Keratinocyte (primary cell): ENCODE measurements at regions not wholly inside any gene's neighbourhood (a gene's known extent, or its start where the extent isn't known, plus 50 kb on each side); places are given as distances from the start of the nearest gene placed in this dataset.

Experiments
- DNase-seq: peaks from one replicate; pipeline ENCODE4 v3.0.0-alpha.2; 2011; ENCODE audit warnings: low read depth, missing footprints, low spot score
- FAIRE-seq: peaks from 2 replicates; lab custom pipeline; 2011; peaks lifted over from hg19 to GRCh38; lab: Jason Lieb, UNC
- H2AFZ ChIP-seq: 2 replicates; pipeline ENCODE4 v1.6.0; 2012; ENCODE audit warnings: low read length, control low read depth, inconsistent platforms; ENCODE audit not compliant: control insufficient read depth
- H3K27ac ChIP-seq: 2 replicates; pipeline ENCODE4 v1.5.1; 2011; ENCODE audit warnings: low read length; ENCODE audit not compliant: control insufficient read depth, insufficient read depth
- H3K27me3 ChIP-seq: 3 replicates; pipeline ENCODE4 v1.6.0; 2011; ENCODE audit warnings: low read length; ENCODE audit not compliant: control insufficient read depth, insufficient read depth; ENCODE audit errors: extremely low read depth
- H3K36me3 ChIP-seq, 2 experiments: 2 replicates in 1 of 2; 3 replicates in 1 of 2; pipeline ENCODE4 v1.5.1; 2011; ENCODE audit warnings: low read length in 2 of 2, mild to moderate bottlenecking in 1 of 2; ENCODE audit not compliant: control insufficient read depth in 2 of 2, insufficient read depth in 2 of 2; ENCODE audit errors: extremely low read depth in 1 of 2
- H3K4me1 ChIP-seq: 3 replicates; pipeline ENCODE4 v1.5.1; 2011; ENCODE audit warnings: low read length; ENCODE audit not compliant: control insufficient read depth, insufficient read depth; ENCODE audit errors: extremely low read depth
- H3K4me2 ChIP-seq: 3 replicates; pipeline ENCODE4 v1.6.0; 2011; ENCODE audit warnings: low read depth, low read length; ENCODE audit not compliant: control insufficient read depth, insufficient read depth; ENCODE audit errors: extremely low read depth
- H3K4me3 ChIP-seq, 3 experiments: fragments of 200-600 bp in 1 of 3; sonication (generic) in 1 of 3; 2 replicates in 2 of 3; 3 replicates in 1 of 3; pipeline ENCODE4 v1.5.1; 2011 to 2016; ENCODE audit warnings: low read length in 3 of 3, mild to moderate bottlenecking in 3 of 3, control low read depth in 2 of 3, inconsistent platforms in 1 of 3, low read depth in 1 of 3, mixed read lengths in 1 of 3, mixed run types in 1 of 3, moderate library complexity in 1 of 3; ENCODE audit not compliant: control insufficient read depth in 2 of 3, insufficient read depth in 2 of 3; ENCODE audit errors: extremely low read depth in 1 of 3
- H3K79me2 ChIP-seq: 2 replicates; pipeline ENCODE4 v1.6.0; 2012; ENCODE audit warnings: low read length; ENCODE audit not compliant: control insufficient read depth, insufficient read depth
- H3K9ac ChIP-seq: 3 replicates; pipeline ENCODE4 v1.6.0; 2011; ENCODE audit warnings: low read length; ENCODE audit not compliant: control insufficient read depth, insufficient read depth; ENCODE audit errors: extremely low read depth
- H3K9me1 ChIP-seq: 3 replicates; pipeline ENCODE4 v1.6.0; 2011; ENCODE audit warnings: low read length; ENCODE audit not compliant: control insufficient read depth, insufficient read depth; ENCODE audit errors: extremely low read depth
- H3K9me3 ChIP-seq: 2 replicates; pipeline ENCODE4 v1.5.1; 2012; ENCODE audit warnings: low read depth, low read length; ENCODE audit not compliant: control insufficient read depth
- H4K20me1 ChIP-seq: 3 replicates; pipeline ENCODE4 v1.6.0; 2011; ENCODE audit warnings: low read length; ENCODE audit not compliant: control insufficient read depth, insufficient read depth; ENCODE audit errors: extremely low read depth
- CTCF ChIP-seq, 3 experiments: IDR thresholded peaks in 1 of 3; conservative IDR thresholded peaks in 1 of 3; optimal IDR thresholded peaks in 1 of 3; 2 replicates in 2 of 3; 3 replicates in 1 of 3; pipeline versions ENCODE3 to v1.5.1; 2011; ENCODE audit warnings: low read length in 3 of 3, mild to moderate bottlenecking in 3 of 3, moderate library complexity in 2 of 3, control low read depth in 1 of 3, inconsistent platforms in 1 of 3; ENCODE audit not compliant: insufficient read depth in 2 of 3; ENCODE audit errors: extremely low read depth in 1 of 3
- EZH2 ChIP-seq: IDR thresholded peaks from one replicate; pipeline ENCODE4 v1.6.1; 2012; ENCODE audit warnings: inconsistent platforms, mild to moderate bottlenecking, low read length, moderate library complexity
- dilution Hi-C: fragments of 300-500 bp; cut with MboI; formaldehyde crosslinking; loops from one replicate; pipeline ENCODE4 v1.7.0; 2020; ENCODE audit warnings: low sequenced_read_pairs; ENCODE audit not compliant: extremely low pct_ligation_motif_present

DNA sequence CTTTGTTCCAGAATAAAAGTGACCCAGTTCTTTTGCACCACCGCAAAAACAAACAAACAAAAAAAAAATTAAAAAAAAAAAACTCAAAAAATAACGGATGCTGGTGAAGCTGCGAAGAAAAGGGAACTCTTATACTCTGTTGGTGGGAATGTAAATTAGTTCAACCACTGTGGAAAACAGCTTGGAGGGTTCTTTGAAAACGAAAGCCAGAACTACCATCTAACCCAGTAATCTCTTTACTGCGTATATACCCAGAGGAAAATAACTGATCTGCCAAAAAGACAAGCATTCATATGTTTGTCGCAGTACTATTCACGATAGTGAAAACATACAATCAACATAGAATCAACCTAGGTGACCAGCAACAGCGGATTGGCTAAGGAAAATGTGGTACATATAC is 298.9 kb upstream of the CBLB start:
- H3K36me3 ChIP-seq: no peaks in the 10 kb centered on the region
- no peak overlapping the region for H3K4me3 ChIP-seq
- DNase-seq (no peak), FAIRE-seq (no peak)
- H3K4me2 ChIP-seq: no peak overlapping the region
- no peak overlapping the region for H3K27ac ChIP-seq
- no peaks in the 10 kb centered on the region for H4K20me1 ChIP-seq
- no peaks in the 10 kb centered on the region for H3K79me2 ChIP-seq
- no peaks in the 10 kb centered on the region for H3K9me1 ChIP-seq
- TF ChIP-seq EZH2 (no peak), CTCF (optimal IDR thresholded peaks at IDR 0.05 in 1 of 3, IDR thresholded peaks at IDR 0.05 in 1 of 3, conservative IDR thresholded peaks at IDR 0.05 in 1 of 3; ENCODE audit: extremely low read depth in 1 of 3, insufficient read depth in 2 of 3, low read length in 3 of 3) (no peak)
- no peak overlapping the region for H2AFZ ChIP-seq
- dilution Hi-C loops: no loop called here
- H3K27me3 ChIP-seq: no peaks in the 10 kb centered on the region
- H3K9ac ChIP-seq: no peak overlapping the region
- H3K9me3 ChIP-seq: no peaks in the 10 kb centered on the region
- H3K4me1 ChIP-seq: peaks cover 6% of the 10 kb centered on the region

- Histone ChIP-seq H3K27ac (no peak overlapping the region), H3K4me3 (no peak overlapping the region), H3K9ac (no peak overlapping the region), H3K4me1 (peaks cover 6% of the 10 kb centered on the region), H3K4me2 (peak overlapping the region; percentile 0), H3K79me2 (no peaks in the 10 kb centered on the region), H3K9me1 (no peaks in the 10 kb centered on the region), H3K9me3 (no peaks in the 10 kb centered on the region), H3K36me3 (no peaks in the 10 kb centered on the region), H3K27me3 (no peaks in the 10 kb centered on the region), H2AFZ (peak overlapping the region; percentile 45), H4K20me1 (no peaks in the 10 kb centered on the region)
- dilution Hi-C loops: no loop called here
- TF ChIP-seq EZH2: no peak
- TF ChIP-seq CTCF (optimal IDR thresholded peaks at IDR 0.05 in 1 of 3, IDR thresholded peaks at IDR 0.05 in 1 of 3, conservative IDR thresholded peaks at IDR 0.05 in 1 of 3; ENCODE audit: extremely low read depth in 1 of 3, insufficient read depth in 2 of 3, low read length in 3 of 3): no peak
- DNase-seq (peak; percentile 15), FAIRE-seq (peak; percentile 84)
Measured at GRCh38 chr3:106168962-106169750, 300.3 kb upstream of the CBLB start.
